H54 (cell line): ENCODE measurements at regions not wholly inside any gene's neighbourhood (a gene's known extent, or its start where the extent isn't known, plus 50 kb on each side); places are given as distances from the start of the nearest gene placed in this dataset.
"Not testable (repeated sequence)": the region's sequence is repeated elsewhere in the genome, so short reads cannot be mapped to it uniquely, and the experiment has no call there.

Experiments
- DNase-seq: peaks from one replicate; pipeline ENCODE4 v3.0.0; 2011; ENCODE audit warnings: low spot score, mixed read lengths; ENCODE audit not compliant: insufficient read length
- FAIRE-seq: peaks from 3 replicates; lab custom pipeline; 2011; peaks lifted over from hg19 to GRCh38; lab: Jason Lieb, UNC
- POLR2A ChIP-seq: IDR thresholded peaks from 2 replicates; pipeline ENCODE4 v1.6.1; 2011; ENCODE audit warnings: low read depth, mild to moderate bottlenecking, low read length

DNA sequence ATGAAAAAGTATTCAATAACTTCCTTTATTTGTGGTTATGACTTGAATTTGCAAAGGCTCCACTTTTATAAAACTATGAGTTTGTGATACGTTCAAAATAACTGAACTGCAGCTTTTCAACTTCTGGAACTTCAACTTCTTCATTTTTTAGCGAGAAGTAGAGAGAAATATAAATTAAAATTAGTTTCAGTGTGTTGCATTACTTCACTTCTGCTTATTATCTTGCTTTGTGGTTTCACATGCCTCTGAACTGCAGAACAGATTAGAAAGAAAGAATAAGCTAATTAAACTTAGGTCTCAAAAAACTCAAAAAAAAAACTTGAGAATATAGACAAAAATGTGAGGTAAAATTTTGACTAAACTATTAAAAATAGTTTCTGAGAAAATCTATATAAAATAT lies 1073.4 kb downstream of the PCDH17 start:
- FAIRE-seq (no peak), DNase-seq (no peak)
- TF ChIP-seq POLR2A: no peak

GRCh38 chr13:58706421-58706820 lies 1074.9 kb downstream of the PCDH17 start:
- FAIRE-seq (no peak), DNase-seq (no peak)
- TF ChIP-seq POLR2A: no peak

DNA sequence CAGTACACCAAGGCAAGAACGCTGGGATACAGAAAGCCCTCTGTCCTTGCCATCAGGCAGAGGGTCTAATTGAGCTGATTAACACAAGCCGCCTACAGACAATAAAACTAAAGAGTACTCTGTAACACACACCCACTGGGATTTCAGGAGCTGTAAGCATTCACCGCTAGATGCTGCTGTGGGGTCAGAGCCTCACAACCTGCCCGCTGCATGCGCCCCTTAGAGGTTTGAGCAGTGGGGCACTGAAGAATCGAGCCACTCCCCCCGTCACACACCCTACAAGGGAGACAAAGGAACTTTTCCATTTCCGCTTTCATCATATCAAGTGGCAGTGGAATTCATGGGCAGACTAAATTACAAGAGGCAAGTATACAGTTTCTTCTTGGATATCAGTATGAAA lies 1080.6 kb downstream of the PCDH17 start:
- FAIRE-seq (no peak), DNase-seq (no peak)
- TF ChIP-seq POLR2A: no peak

- FAIRE-seq, DNase-seq: not testable (repeated sequence)
Observed at GRCh38 chr13:58714016-58714415, 1082.5 kb downstream of the PCDH17 start.

- FAIRE-seq: no peak
Observed at GRCh38 chr13:58721273-58721672, 1089.7 kb downstream of the PCDH17 start.

DNA sequence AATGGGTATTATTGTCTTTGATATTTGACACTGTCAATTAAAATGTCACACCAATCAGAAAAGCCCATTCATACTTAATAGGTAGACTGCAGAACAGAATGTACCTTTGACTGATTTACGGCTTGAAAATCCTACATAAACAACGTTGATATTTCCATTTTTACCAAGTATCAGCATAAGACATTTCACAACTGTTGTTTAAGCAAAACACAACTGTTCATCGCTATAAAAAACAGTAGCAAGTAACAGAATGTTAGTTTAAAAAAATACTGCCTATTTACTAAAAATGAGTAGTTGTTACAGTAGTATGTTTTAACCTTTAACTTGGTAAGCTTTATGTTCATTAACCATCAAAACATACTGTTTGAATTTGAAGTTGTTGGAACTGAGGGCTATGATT lies 1096.6 kb downstream of the PCDH17 start:
- DNase-seq (no peak), FAIRE-seq (no peak)
- TF ChIP-seq POLR2A: no peak

More at GRCh38 chr13:58721273-58721672, 1089.7 kb downstream of the PCDH17 start:
- DNase-seq: no peak
- no peak for TF ChIP-seq POLR2A

DNA sequence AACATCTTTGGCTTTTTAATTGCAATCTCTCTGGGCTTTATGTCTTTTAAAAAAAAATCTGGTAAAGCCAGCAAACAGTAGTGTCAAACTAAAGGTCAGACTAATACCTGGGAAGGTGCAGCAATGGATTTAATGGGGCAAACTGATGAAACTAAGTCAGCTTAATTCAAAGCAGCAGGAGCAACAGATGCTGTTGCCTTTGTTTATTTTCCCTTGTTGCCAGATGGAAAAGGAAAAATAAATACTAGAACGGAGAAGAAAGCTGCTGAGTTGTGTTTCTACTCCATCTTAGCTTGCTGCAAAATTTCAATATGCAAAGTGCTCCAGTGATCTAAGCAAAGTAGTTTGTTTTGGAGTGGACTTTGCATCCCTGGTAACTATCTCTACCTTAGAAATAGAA lies 1097.8 kb downstream of the PCDH17 start:
- FAIRE-seq (no peak), DNase-seq (no peak)

GRCh38 chr13:58744686-58745085 lies 1113.1 kb downstream of the PCDH17 start:
- no peak for FAIRE-seq
- DNase-seq: no peak
- TF ChIP-seq POLR2A: no peak

More for the DNA sequence above, 1097.8 kb downstream of the PCDH17 start:
- TF ChIP-seq POLR2A: no peak

- FAIRE-seq: no peak
- DNase-seq: no peak
- no peak for TF ChIP-seq POLR2A
Observed at GRCh38 chr13:58767566-58767965, 1136.0 kb downstream of the PCDH17 start.

DNA sequence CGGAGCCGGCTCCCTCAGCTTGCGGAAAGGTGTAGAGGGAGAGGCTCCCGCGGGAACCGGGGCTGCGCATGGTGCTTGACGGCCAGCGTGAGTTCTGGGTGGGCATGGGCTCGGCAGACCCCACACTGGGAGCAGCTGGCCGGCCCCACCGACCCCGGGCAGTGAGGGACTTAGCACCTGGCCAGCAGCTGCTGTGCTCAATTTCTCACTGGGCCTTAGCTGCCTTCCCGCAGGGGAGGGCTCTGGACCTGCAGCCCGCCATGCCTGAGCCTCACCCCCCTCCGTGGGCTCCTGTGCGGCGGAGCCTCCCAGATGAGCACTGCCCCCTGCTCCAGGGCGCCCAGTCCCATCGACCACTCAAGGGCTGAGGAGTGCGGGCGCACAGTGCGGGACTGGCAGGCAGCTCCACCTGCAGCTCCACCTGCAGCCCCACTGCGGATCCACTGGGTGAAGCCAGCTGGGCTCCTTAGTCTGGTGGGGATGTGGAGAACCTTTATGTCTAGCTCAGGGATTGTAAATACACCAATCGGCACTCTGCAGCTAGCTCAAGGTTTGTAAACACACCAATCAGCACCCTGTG lies 1141.8 kb downstream of the PCDH17 start:
- no peak for DNase-seq
- FAIRE-seq: no peak
- no peak for TF ChIP-seq POLR2A

DNA sequence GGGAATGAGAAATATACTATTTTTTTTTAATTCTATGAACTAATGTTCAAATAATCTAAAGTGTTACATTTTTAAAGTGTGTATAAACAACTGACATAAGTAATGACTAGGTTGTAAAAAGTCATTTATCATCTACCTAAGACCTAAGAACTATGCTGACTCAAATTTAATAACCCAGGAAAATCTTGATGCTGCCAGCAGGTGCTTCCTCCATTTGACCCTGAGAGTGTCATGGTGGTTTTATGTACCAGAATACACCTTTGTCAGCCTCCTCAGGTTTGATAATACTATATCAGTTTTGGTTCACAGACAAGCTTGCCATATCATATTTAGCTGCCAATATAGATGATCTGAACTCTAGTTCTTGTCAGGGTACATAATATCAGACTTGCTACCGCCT lies 1151.2 kb downstream of the PCDH17 start:
- no peak for FAIRE-seq
- no peak for DNase-seq
- no peak for TF ChIP-seq POLR2A

DNA sequence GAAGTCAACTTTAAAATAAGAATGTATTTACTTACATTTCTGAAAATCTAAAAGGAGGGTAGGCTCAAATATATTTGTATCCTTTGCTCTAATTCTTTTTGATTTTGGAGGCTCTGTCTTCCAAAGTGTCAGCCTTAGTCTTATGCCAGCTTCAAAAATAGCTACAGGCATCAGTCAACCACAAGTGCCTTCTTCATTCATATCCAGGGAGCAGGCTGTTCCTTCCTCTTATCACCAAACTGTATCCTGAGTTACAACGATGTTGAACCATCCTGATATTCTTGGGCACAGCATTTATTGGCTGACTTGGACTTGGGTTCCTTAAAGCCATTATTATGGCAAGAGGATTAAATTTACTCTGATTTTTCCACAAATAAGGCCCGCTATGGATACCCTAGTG lies 1161.3 kb downstream of the PCDH17 start:
- FAIRE-seq (no peak), DNase-seq (no peak)
- no peak for TF ChIP-seq POLR2A

DNA sequence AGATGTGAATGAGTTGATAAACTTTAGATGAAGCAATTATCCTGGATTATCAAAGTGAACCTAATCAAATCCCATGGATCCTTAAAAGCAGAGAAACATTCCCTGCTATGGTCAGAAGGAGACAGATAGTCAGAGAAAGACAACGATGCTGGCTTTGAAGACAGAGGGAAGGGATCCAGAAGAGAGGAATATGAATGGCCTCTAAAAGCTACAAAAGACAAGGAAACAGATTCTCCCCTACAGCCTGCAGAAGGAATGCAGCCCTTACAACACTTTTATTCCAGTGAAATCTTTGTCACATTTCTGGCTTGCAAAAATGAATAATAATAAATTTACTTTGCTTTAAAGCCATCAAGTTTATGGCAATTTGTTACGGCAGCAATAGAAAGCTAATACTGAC lies 1164.2 kb downstream of the PCDH17 start:
- FAIRE-seq: no peak
- no peak for TF ChIP-seq POLR2A
- DNase-seq: no peak

- TF ChIP-seq POLR2A: no peak
- no peak for FAIRE-seq
- DNase-seq: no peak
Observed at GRCh38 chr13:58804832-58805231, 1173.3 kb downstream of the PCDH17 start.

DNA sequence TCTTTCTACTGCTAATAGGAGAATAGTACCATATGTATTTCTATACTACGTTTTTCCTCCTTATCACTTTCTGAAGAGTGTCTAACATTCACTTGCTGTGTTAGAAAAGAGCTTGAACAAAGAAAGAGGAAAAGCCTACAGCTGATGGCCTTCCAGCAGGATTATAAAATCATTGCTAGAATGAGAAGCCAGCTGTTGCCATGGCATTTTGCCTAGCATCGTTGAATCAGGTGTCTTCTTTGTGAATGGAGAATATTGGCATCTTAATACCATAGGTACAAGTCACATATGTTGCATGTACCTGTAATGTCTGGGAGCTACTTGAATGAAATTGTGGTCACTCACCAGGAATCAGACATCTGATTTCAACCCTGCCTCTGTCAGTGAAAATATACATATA lies 1174.9 kb downstream of the PCDH17 start:
- no peak for FAIRE-seq
- DNase-seq: no peak
- no peak for TF ChIP-seq POLR2A

- DNase-seq (no peak), FAIRE-seq (no peak)
- TF ChIP-seq POLR2A: no peak
Observed at GRCh38 chr13:58823701-58824100, 1192.2 kb downstream of the PCDH17 start.

DNA sequence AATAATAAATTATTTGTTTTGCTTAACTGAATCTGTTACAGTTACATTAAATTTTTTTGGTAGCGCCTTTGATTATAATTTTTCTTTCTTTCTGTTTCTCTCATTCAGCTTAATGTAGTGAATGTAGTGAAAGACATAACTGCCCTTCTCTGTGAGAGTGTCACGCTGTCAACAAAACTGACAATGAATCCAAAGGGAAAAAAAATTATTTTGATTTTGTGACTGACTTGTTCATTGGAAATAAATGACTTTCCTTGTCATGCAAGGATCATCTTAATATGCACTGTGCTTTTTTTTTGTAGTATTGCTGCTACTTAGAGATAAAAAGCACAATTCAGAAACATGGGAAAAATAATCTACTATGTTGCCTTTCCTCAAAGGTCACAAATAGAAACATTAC lies 1196.4 kb downstream of the PCDH17 start:
- no peak for TF ChIP-seq POLR2A
- FAIRE-seq (no peak), DNase-seq (no peak)
